ENCODE measurements at regions not wholly inside any gene's neighbourhood (a gene's known extent, or its start where the extent isn't known, plus 50 kb on each side); places are given as distances from the start of the nearest gene placed in this dataset.

GRCh38 chr15:61640756-61641155, 411.7 kb upstream of the RORA start:
- TF ChIP-seq, protein P1, sequence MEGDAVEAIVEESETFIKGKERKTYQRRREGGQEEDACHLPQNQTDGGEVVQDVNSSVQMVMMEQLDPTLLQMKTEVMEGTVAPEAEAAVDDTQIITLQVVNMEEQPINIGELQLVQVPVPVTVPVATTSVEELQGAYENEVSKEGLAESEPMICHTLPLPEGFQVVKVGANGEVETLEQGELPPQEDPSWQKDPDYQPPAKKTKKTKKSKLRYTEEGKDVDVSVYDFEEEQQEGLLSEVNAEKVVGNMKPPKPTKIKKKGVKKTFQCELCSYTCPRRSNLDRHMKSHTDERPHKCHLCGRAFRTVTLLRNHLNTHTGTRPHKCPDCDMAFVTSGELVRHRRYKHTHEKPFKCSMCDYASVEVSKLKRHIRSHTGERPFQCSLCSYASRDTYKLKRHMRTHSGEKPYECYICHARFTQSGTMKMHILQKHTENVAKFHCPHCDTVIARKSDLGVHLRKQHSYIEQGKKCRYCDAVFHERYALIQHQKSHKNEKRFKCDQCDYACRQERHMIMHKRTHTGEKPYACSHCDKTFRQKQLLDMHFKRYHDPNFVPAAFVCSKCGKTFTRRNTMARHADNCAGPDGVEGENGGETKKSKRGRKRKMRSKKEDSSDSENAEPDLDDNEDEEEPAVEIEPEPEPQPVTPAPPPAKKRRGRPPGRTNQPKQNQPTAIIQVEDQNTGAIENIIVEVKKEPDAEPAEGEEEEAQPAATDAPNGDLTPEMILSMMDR (IDR thresholded peaks at IDR 0.05; ENCODE audit: insufficient read depth, low read length, poor library complexity, severe bottlenecking), result no peak
- no peaks in the 10 kb centered on the region for H3K27me3 ChIP-seq (ENCODE audit: control insufficient read depth, insufficient read depth, low read length)
- no peak for DNase-seq (ENCODE audit: low read depth)
- no peak overlapping the region for H3K4me3 ChIP-seq (ENCODE audit: low read depth, low read length)
- H3K36me3 ChIP-seq (ENCODE audit: control insufficient read depth, insufficient read depth, low read length), result no peaks in the 10 kb centered on the region

- DNase-seq (ENCODE audit: low read depth), result no peak
- Histone ChIP-seq H3K4me3 (ENCODE audit: low read depth, low read length) (no peak overlapping the region), H3K36me3 (ENCODE audit: control insufficient read depth, insufficient read depth, low read length) (no peaks in the 10 kb centered on the region), H3K27me3 (ENCODE audit: control insufficient read depth, insufficient read depth, low read length) (no peaks in the 10 kb centered on the region)
- TF ChIP-seq, protein P1 (IDR thresholded peaks at IDR 0.05; ENCODE audit: insufficient read depth, low read length, poor library complexity, severe bottlenecking), result no peak
Observed at GRCh38 chr15:61639491-61639890, 410.4 kb upstream of the RORA start.

GRCh38 chr15:61634837-61635236, 405.7 kb upstream of the RORA start:
- Histone ChIP-seq H3K27me3 (ENCODE audit: control insufficient read depth, insufficient read depth, low read length) (no peaks in the 10 kb centered on the region), H3K4me3 (ENCODE audit: low read depth, low read length) (no peak overlapping the region), H3K36me3 (ENCODE audit: control insufficient read depth, insufficient read depth, low read length) (no peaks in the 10 kb centered on the region)
- no peak for DNase-seq (ENCODE audit: low read depth)
- TF ChIP-seq, protein P1 (IDR thresholded peaks at IDR 0.05; ENCODE audit: insufficient read depth, low read length, poor library complexity, severe bottlenecking), result no peak

DNA sequence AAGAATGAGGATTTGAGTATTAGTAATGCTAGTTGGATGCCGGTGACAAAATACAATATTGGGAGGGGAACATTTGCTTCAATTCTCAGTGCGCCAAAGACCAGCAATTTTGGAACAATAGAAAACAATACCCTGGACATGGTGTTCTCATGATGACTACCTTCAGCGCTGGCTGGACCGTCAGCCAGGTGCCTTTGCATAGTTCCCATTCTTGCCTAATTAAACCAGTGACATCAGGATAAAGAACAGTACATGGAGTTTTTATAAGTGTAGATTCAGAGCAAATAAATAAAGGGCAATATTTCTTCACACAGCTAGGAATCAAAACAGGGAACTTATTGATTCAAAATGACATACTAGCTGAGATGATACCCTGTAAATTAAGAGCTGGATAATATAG, 404.8 kb upstream of the RORA start:
- TF ChIP-seq, protein P1 (IDR thresholded peaks at IDR 0.05; ENCODE audit: insufficient read depth, low read length, poor library complexity, severe bottlenecking), result no peak
- H3K4me3 ChIP-seq (ENCODE audit: low read depth, low read length), result no peak overlapping the region
- DNase-seq (ENCODE audit: low read depth), result no peak
- H3K27me3 ChIP-seq (ENCODE audit: control insufficient read depth, insufficient read depth, low read length), result no peaks in the 10 kb centered on the region
- H3K36me3 ChIP-seq (ENCODE audit: control insufficient read depth, insufficient read depth, low read length), result no peaks in the 10 kb centered on the region

- no peak for DNase-seq (ENCODE audit: low read depth)
- TF ChIP-seq, protein P1 (IDR thresholded peaks at IDR 0.05; ENCODE audit: insufficient read depth, low read length, poor library complexity, severe bottlenecking), result no peak
Observed at GRCh38 chr15:61629269-61629668, 400.2 kb upstream of the RORA start.

GRCh38 chr15:61624950-61625349, 395.8 kb upstream of the RORA start:
- no peaks in the 10 kb centered on the region for H3K27me3 ChIP-seq (ENCODE audit: control insufficient read depth, insufficient read depth, low read length)
- TF ChIP-seq, protein P1 (IDR thresholded peaks at IDR 0.05; ENCODE audit: insufficient read depth, low read length, poor library complexity, severe bottlenecking), result no peak
- no peak for DNase-seq (ENCODE audit: low read depth)

More at GRCh38 chr15:61629269-61629668, 400.2 kb upstream of the RORA start:
- H3K27me3 ChIP-seq (ENCODE audit: control insufficient read depth, insufficient read depth, low read length), result no peaks in the 10 kb centered on the region
- no peak overlapping the region for H3K4me3 ChIP-seq (ENCODE audit: low read depth, low read length)
- no peaks in the 10 kb centered on the region for H3K36me3 ChIP-seq (ENCODE audit: control insufficient read depth, insufficient read depth, low read length)

More at GRCh38 chr15:61624950-61625349, 395.8 kb upstream of the RORA start:
- Histone ChIP-seq H3K36me3 (ENCODE audit: control insufficient read depth, insufficient read depth, low read length) (no peaks in the 10 kb centered on the region), H3K4me3 (ENCODE audit: low read depth, low read length) (no peak overlapping the region)

All from kidney epithelial cell (primary cell).